ENCODE measurements at regions not wholly inside any gene's neighbourhood (a gene's known extent, or its start where the extent isn't known, plus 50 kb on each side); places are given as distances from the start of the nearest gene placed in this dataset.

GRCh38 chr18:39761273-39761672 lies 2193.8 kb upstream of the PIK3C3 start (continued):
- TF ChIP-seq, protein P1, sequence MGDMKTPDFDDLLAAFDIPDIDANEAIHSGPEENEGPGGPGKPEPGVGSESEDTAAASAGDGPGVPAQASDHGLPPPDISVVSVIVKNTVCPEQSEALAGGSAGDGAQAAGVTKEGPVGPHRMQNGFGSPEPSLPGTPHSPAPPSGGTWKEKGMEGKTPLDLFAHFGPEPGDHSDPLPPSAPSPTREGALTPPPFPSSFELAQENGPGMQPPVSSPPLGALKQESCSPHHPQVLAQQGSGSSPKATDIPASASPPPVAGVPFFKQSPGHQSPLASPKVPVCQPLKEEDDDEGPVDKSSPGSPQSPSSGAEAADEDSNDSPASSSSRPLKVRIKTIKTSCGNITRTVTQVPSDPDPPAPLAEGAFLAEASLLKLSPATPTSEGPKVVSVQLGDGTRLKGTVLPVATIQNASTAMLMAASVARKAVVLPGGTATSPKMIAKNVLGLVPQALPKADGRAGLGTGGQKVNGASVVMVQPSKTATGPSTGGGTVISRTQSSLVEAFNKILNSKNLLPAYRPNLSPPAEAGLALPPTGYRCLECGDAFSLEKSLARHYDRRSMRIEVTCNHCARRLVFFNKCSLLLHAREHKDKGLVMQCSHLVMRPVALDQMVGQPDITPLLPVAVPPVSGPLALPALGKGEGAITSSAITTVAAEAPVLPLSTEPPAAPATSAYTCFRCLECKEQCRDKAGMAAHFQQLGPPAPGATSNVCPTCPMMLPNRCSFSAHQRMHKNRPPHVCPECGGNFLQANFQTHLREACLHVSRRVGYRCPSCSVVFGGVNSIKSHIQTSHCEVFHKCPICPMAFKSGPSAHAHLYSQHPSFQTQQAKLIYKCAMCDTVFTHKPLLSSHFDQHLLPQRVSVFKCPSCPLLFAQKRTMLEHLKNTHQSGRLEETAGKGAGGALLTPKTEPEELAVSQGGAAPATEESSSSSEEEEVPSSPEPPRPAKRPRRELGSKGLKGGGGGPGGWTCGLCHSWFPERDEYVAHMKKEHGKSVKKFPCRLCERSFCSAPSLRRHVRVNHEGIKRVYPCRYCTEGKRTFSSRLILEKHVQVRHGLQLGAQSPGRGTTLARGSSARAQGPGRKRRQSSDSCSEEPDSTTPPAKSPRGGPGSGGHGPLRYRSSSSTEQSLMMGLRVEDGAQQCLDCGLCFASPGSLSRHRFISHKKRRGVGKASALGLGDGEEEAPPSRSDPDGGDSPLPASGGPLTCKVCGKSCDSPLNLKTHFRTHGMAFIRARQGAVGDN (IDR thresholded peaks at IDR 0.05): no peak
- TF ChIP-seq NR2C2 (IDR thresholded peaks at IDR 0.05; ENCODE audit: borderline replicate concordance, control insufficient read depth, insufficient read length, low read depth): no peak
- no peak for TF ChIP-seq HDAC6 (IDR thresholded peaks at IDR 0.05; ENCODE audit: unreplicated experiment)
- TF ChIP-seq NR2F1 (conservative IDR thresholded peaks at IDR 0.05): no peak

- in situ Hi-C loops (cut with MboI): no loop called here
- H3K79me2 ChIP-seq (ENCODE audit: control insufficient read depth, insufficient read depth, low read length): no peaks in the 10 kb centered on the region
- no peak overlapping the region for H3K9ac ChIP-seq (ENCODE audit: control insufficient read depth, insufficient read depth, low read length)
- DNase-seq (ENCODE audit: low read depth, low spot score): no peak
- H3K4me3 ChIP-seq: no peak overlapping the region
- TF ChIP-seq, protein P2, sequence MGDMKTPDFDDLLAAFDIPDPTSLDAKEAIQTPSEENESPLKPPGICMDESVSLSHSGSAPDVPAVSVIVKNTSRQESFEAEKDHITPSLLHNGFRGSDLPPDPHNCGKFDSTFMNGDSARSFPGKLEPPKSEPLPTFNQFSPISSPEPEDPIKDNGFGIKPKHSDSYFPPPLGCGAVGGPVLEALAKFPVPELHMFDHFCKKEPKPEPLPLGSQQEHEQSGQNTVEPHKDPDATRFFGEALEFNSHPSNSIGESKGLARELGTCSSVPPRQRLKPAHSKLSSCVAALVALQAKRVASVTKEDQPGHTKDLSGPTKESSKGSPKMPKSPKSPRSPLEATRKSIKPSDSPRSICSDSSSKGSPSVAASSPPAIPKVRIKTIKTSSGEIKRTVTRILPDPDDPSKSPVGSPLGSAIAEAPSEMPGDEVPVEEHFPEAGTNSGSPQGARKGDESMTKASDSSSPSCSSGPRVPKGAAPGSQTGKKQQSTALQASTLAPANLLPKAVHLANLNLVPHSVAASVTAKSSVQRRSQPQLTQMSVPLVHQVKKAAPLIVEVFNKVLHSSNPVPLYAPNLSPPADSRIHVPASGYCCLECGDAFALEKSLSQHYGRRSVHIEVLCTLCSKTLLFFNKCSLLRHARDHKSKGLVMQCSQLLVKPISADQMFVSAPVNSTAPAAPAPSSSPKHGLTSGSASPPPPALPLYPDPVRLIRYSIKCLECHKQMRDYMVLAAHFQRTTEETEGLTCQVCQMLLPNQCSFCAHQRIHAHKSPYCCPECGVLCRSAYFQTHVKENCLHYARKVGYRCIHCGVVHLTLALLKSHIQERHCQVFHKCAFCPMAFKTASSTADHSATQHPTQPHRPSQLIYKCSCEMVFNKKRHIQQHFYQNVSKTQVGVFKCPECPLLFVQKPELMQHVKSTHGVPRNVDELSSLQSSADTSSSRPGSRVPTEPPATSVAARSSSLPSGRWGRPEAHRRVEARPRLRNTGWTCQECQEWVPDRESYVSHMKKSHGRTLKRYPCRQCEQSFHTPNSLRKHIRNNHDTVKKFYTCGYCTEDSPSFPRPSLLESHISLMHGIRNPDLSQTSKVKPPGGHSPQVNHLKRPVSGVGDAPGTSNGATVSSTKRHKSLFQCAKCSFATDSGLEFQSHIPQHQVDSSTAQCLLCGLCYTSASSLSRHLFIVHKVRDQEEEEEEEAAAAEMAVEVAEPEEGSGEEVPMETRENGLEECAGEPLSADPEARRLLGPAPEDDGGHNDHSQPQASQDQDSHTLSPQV (IDR thresholded peaks at IDR 0.05): no peak
- TF ChIP-seq IKZF1 (conservative IDR thresholded peaks at IDR 0.05) (no peak), RCOR1 (conservative IDR thresholded peaks at IDR 0.05; ENCODE audit: low read depth, low read length) (no peak), MTA3 (IDR thresholded peaks at IDR 0.05; ENCODE audit: borderline replicate concordance, low read length) (no peak), CEBPB (IDR thresholded peaks at IDR 0.05; ENCODE audit: borderline replicate concordance in 1 of 2, low read depth in 2 of 2, low read length in 2 of 2) (no peak), MXI1 (IDR thresholded peaks at IDR 0.05; ENCODE audit: low read depth, low read length) (no peak), E4F1 (IDR thresholded peaks at IDR 0.05; ENCODE audit: borderline replicate concordance, partially characterized antibody) (no peak)
- BruUV-seq (replicated peaks): no TSS peak
- WGBS (ENCODE audit: insufficient coverage, insufficient replicate concordance, low lambda C conversion rate, missing lambda C conversion rate): 57% methylated on average over 3 of the region's 3 CpGs
- ChIA-PET RAD21 (ENCODE audit: unreplicated experiment) (no interaction called here), SMC1A (ENCODE audit: uncharacterized antibody, unreplicated experiment) (interaction anchor here (0.6 kb wide), 1 partner anchor 165 kb away, joined by 3 read pairs; no protein-coding TSS in a partner anchor), POLR2A (no interaction called here), CTCF (no interaction called here)
- H3K36me3 ChIP-seq (ENCODE audit: control insufficient read depth in 2 of 2, insufficient read depth in 2 of 2, low read length in 1 of 2): no peaks in the 10 kb centered on the region
- no peak overlapping the region for H2AFZ ChIP-seq (ENCODE audit: control insufficient read depth, low read depth, low read length)
- no peaks in the 10 kb centered on the region for H4K20me1 ChIP-seq (ENCODE audit: control insufficient read depth, insufficient read depth)
- ATAC-seq: no peak
- intact Hi-C loops (cut with micrococcal nuclease; ENCODE audit: unreplicated experiment): no loop called here
- no peaks in the 10 kb centered on the region for H3K4me1 ChIP-seq (ENCODE audit: control insufficient read depth, insufficient read depth, low read length)
- H3K9me3 ChIP-seq (replicated peaks; ENCODE audit: control insufficient read depth, insufficient read depth, low read length): no peaks in the 10 kb centered on the region
- H3K27me3 ChIP-seq (replicated peaks in 1 of 2; ENCODE audit: control insufficient read depth in 2 of 2, insufficient read depth in 2 of 2, low read length in 1 of 2): no peaks in the 10 kb centered on the region
- no peak overlapping the region for H3K4me2 ChIP-seq (ENCODE audit: control insufficient read depth, insufficient read depth)
- no peak overlapping the region for H3K27ac ChIP-seq (ENCODE audit: control insufficient read depth, insufficient read depth)
- no peak for FAIRE-seq
Measured at GRCh38 chr18:39759926-39760325, 2194.3 kb upstream of the CELF4 start.

Measured in GM12878 (cell line).